Right ventricle myocardium superior (tissue), 1 donor: ENCODE measurements at regions not wholly inside any gene's neighbourhood (a gene's known extent, or its start where the extent isn't known, plus 50 kb on each side); places are given as distances from the start of the nearest gene placed in this dataset.

Experiments used
- ATAC-seq: fragments of 200-7000 bp; cut with Tn5 transposase; one replicate; pipeline ENCODE4 v1.9.1; 2020; ENCODE audit warnings: mild to moderate bottlenecking; ENCODE audit not compliant: poor library complexity
- DNase-seq: peaks from one replicate; pipeline ENCODE4 v3.0.0-alpha.2; 2020
- intact Hi-C: fragments of 100-400 bp; cut with DNase I; formaldehyde crosslinking; loops from one replicate; pipeline ENCODE4 v1.11.2; 2022
- donor health status: DM: no; HTN: yes; CAD: no; lungs with severe emphysema.

DNA sequence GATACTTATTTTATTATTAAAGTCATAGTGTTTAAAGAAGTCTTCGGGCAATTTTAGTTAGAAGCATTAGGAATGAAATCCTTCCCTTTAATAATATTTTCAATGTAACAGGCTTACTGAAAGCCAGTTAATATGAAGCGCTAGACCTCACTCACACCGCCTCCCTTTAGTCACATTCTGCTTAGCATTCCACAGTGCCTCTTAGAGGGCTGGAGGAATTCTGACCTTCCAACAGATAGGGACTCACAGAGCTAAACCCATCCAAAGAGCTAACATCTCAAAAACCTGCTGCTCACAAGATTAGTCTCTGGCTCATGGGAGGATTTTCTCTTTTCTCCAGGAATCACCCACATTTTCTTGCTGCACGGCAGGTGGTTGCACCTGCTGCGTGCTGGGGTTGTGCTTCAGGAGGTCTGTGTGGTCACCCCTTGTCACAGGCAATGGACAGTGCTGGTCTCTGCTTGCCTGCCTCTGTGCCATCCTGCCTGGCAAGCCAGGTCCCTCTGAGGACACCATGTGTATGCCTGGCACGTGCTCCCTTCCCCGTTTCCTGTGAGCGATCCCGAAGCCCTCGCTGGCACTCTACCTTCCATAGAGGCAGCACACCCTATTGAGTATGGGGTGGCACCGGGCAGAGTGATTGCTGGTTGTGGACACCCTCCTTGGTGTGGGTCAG lies 91.8 kb downstream of the KLF6 start:
- intact Hi-C loops = no loop called here
- ATAC-seq (no peak), DNase-seq (no peak)

DNA sequence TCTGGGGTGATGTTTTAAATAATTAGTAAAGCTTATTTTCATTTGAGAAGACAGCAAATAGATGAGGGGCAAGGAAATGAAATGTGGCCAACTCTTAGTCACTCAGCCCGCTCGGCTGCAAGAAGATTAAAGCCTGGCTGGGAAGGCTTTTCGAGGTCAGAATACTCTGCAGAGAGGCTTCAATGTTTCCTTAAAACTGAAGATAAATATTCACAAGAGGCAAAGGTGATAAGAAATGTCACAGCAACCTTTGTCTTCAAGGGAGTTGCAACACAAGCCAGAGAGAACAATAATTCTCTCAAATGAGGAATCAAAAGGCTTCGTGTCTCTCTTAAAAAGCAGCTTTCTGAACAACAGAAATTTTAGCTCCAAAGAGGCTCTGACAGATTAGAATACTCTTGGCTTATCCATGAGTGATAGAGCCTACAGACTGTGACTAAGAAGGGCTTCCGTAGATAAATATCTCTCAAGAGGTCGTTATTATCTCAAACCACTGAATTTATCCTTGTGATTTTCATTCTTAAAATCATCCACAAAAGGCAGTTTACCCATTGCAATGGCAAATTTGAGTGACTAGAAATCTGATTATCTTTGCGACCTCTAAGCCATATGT lies 92.5 kb downstream of the KLF6 start:
- intact Hi-C loops = no loop called here
- ATAC-seq = peak; percentile 43

DNA sequence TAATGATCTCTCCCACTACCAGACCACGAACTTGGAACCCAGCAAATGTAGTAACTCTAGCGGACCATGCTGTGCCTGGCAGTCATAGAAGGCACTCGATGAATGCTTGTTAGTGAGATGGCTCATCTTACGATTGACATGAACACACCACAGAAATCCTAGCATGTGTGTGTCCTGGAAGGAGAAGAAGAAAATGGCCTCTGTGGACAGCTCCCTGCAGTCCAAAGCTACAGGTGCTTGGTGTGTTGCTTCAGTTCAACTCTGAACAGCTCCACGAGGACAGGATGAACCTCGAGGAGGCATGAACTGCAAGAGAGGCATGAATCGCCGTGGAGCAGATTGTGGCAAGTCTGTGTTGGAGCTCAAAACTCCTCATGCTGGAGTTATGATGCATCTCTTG lies 93.5 kb downstream of the KLF6 start:
- intact Hi-C loops = no loop called here
- ATAC-seq (peak; percentile 25), DNase-seq (no peak)

More for the DNA sequence above, 92.5 kb downstream of the KLF6 start:
- no peak for DNase-seq

DNA sequence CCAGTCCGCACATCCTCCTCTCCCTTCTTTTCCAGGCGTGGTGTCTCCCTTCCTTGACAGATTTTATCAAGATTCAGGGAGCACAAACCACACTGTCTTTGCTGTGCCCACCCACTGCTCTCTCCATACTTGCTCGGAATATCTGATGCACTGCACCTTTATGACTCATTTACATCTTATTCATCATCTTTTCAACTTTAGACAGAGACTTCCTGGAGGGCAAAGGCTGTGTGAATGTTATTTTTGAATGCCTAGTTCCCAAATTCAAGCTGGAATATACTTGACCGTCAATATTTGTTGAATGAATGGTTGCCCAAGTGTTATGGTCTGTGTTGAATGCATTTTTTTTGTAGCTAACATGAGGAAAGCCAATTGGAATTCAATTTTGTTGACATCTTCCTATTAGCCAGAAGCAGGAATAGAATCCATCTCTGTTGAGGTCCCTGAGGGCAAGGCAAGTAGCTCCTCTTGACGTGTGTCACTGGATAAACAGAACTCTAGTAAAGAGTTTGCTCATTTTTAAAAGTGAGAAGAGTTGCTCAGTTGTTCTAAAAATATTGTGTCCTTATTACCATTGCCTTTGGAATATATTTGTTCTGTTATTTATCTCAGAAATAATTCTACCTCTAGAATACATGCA lies 95.0 kb downstream of the KLF6 start:
- ATAC-seq = no peak
- intact Hi-C loops = no loop called here
- no peak for DNase-seq

DNA sequence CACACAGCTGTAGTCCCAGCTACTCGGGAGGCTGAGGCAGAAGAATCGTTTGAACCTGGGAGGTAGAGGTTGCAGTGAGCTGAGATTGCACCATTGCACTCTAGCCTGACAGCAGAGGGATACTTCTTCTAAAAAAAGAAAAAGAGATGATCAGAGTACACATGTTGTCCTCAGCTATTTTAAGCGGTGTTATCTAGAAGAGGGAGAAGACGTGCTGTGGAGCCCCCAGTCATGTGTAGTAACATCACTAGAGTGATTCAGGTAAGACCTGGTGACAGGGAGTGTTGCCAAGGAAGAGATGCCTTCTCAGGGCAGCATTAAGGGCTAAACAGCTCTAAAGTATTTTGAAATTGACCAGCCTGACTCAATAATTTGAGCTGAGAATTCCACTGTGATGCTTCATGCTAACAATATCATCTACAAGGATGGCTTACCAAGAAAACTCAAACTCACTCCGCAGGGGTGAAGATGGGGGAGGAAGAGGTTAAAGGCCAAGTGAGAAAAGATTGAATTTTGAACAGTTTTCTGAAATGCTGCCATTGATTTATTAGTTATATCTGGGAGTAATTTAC lies 97.4 kb downstream of the KLF6 start:
- intact Hi-C loops = no loop called here
- ATAC-seq (peak; percentile 67), DNase-seq (no peak)

DNA sequence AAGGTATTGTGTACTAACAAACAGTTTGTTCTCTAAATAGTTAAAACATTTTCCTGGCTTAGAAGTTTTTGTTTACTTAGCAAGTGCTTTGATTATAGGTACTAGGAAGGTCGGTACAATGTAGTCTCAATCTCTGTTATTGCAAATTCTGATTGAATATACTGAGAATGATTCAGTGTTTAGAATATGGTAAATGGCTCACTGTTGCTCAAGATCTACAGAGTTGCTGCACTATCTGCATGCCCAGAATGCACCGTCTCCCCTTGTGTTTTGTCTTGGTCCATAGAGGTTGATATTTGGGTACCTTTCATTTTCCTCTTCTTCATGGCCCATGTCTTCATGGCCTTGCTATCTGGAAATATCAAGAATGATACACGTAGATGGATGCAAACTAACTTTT lies 99.6 kb downstream of the KLF6 start:
- ATAC-seq (no peak), DNase-seq (no peak)
- intact Hi-C loops = no loop called here

DNA sequence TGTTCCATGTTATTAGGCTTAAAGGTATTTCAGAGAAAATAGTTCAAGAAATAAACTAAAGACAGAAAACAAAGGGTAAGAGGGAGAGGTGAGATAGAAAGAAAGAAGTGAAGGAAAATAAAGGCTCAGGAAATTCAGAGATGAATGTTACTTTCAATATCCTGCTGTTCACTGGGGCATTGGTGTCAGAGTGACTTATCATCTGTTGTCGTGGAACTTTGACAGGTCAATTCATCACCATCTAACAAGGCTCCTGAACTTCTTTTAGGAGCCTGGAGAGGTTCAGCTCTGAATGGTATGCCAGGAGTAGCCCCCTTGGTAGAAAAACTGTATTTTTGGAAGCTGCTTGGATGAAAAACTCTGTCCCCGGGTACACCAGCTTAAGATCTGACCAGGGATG lies 100.1 kb downstream of the KLF6 start:
- intact Hi-C loops = no loop called here
- no peak for ATAC-seq

DNA sequence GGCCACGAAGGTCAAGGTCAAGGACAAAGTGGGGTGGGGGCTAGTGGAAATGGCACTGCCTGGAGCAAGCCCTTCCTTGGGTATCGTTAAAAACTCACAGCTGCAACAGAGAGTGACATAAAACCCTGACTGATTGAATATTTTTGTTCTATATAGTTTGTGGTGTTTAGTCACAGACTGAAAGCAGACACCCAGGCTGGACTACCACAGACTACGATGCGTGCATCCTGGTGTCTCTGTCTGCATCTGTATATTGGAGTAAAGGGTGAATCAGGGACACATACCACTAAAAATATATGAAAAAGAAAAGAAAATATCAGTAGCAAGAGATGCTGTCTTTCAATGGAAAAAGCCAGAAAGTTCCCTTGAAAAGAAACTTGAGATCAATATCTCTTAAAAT lies 101.4 kb downstream of the KLF6 start:
- ATAC-seq = no peak
- intact Hi-C loops = no loop called here
- DNase-seq = no peak

More for the DNA sequence above, 100.1 kb downstream of the KLF6 start:
- DNase-seq = no peak

DNA sequence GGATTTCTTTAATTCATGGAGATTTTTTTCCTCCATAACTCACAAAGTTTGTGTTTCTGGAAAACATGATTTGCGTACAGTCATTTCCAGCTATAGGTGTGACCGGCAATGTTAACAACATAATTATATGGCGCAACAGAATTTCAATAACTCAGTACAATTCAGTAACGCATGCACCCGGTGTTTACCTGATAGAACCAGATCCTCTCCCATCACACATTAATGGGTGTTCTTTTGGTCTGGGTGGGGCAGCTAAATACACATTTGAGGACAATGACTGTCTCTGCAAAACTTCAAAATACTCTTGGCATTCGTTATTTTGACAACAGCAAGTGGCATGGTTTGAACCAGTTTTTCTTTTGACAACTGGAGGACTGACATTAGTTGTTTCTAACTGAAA lies 102.3 kb downstream of the KLF6 start:
- intact Hi-C loops = no loop called here
- ATAC-seq (no peak), DNase-seq (no peak)

DNA sequence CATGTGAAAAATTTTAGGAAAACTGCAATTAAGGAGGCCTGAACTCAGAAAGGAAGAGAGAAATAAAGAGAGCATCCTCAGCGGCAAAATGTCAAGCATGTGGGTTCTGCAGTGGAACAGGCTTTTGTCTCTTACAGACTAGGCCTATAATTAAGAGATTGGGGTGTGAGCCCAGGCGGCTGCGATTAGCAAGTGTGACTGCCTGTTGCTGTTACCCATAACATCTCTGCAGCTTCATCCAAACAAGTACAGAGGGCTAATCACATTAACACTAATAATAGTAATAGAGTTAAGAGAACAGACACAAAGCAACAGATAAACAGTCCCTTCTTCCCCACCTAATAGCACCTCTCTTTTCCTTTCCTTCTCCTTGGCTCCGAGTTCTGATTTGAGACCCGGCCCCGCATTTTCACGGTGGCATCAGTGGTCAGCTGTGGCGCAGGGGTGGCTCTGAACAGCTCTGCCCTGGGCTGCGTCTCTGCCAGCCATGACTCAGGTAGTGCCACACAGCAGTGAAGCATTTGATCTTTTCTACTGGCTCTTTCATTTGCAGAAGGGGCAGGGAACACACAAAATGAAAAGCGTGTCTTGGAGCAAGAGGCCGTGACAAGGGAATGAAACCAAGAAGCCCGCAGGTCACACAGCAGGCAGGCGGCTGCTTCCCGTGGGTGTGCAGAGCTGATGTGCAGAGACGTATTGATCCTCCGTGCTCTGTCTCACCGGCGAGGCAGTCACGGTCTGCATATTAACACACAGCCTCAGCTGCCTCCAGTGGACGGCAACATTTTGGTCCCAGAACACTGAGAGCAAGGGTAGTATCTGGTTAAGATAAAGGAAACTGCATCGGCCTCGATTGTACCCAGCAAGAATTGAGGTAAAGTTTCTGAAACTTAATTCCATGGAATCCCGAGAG lies 103.1 kb downstream of the KLF6 start:
- no peak for DNase-seq
- ATAC-seq = peak; percentile 52
- intact Hi-C loops = no loop called here

DNA sequence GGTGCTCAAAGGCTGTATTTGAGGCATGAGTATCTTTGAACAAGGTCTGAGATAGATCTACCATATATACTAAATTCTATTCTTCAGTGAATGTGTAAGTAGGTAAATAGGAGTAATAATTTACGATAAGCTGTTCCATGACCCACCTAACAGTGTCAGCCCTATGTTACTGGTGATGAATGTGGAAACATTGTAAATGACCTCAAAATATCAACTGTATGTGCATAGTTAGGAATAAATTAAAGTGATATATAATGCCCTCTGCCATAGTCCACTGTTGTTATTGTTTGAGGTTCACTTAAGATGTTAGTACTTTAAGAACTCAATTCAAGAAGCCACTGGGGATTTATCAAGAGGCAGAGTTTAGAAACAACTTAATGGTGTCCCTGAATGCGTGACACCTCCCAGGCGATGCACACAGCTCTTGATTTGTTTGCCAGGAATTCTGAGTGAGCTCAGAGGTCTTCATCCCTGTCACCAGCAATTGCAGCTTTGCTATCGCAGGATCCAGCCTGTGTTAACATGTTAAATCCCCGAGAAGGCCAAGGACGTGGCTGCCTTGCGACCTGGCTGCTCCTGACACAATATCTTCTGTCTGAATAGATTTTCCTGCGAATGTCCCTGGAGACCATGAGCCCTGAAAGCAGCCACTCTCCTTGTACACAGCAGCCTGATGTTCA lies 104.9 kb downstream of the KLF6 start:
- no peak for DNase-seq
- ATAC-seq = peak; percentile 12
- intact Hi-C loops = no loop called here

DNA sequence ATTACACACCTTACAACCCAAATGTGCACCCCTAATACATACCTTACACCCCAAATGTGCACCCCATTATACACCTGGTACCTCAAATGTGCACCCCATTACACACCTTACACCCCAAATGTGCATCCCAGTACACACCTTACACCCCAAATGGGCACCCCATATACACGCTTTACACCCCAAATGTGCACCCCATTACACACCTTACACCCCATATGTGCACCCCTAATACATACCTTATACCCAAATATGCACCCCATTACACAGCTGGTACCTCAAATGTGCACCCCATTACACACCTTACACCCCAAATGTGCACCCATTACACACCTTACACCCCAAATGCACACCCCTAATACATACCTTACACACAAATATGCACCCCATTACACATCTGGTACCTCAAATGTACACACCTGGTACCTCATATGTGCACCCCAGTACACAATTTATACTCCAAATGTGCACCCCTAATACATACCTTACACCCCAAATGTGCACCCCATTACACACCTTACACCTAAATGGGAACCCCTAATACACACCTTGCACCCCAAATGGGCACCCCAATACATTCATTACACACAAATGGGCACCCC lies 106.3 kb downstream of the KLF6 start:
- ATAC-seq = no peak
- DNase-seq = no peak
- intact Hi-C loops = no loop called here

DNA sequence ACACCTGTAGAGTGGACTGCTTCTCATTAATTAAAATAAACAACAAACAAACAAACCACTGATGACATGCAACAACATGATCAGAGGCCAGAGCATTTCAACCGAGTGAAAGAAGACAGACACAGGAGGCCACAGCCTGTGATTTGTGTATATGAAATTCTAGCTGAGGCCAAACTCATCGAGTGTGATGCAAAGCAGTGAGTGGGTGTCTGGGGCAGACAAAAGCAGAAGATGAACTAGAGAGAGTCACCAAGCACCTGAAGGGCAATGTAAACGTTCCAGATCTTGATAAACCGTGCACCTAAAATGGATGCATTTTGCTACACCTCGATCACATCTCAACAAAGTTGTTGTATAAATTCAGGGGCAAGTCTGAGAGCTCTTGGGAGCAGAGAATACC lies 108.4 kb downstream of the KLF6 start:
- intact Hi-C loops = no loop called here
- DNase-seq = no peak
- ATAC-seq = no peak

DNA sequence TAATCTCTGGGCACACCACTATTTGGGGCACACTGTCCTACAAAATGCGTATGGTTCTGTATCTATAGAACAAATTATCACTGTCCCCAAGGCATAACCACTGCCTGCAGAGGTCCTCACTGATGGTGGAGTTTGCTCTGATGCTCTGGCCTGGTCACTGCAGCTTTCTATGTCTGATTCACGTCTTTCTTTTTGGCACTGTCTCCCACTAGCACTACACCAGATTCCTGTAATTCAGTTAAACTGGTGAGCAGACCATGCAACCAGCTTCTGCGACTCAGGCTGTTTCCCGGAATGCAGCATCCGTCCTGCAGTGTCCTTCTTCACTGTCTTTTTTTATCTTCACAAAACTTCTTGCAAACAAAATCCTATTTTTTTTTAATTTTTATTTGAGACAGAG lies 112.8 kb downstream of the KLF6 start:
- DNase-seq (no peak), ATAC-seq (no peak)
- intact Hi-C loops = no loop called here

DNA sequence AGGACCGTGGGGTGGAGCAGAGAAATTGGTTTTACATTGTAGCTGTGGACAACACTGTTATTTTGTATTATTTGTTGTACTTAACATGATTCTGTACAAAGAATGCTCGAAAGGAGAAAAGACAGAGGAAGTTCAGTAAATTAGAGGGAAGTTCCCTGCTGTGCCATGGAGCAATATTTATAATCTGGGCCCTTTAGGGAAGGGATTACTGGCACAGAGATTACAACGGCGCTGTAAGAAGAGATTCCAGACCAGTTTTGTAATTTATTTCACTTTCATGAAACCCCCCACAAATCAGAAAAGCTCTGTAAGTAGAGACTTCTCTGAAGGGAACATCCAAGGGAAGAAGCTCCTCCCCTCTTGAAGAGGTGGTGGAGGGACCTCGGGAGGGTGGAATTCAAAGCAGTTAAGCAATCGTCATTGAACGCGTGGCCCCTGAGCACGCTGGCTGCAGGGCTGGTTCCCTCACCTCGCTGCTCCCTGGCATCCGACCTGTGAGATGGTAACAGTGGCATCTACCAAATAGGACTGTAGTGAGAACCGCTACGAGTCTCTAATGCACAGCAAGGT lies 113.5 kb downstream of the KLF6 start:
- DNase-seq (no peak), ATAC-seq (no peak)
- intact Hi-C loops = no loop called here

DNA sequence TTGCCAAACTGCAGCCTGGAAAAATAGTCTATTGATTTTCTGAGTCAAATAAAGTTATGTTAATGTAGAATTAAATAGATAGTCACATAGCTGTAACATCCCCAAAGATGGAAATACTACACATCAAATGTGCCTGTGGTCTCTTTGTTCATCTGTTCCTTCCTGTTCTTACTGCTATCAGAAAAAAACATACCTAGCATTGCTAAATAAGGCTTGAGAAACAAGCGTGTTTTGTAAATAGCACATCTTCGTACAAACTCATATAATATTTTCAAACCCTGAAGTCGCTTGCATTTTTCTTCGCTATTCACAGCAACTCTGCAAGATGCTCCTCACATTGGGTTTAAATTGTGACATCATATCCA lies 116.1 kb downstream of the KLF6 start:
- DNase-seq (no peak), ATAC-seq (no peak)
- intact Hi-C loops = no loop called here

DNA sequence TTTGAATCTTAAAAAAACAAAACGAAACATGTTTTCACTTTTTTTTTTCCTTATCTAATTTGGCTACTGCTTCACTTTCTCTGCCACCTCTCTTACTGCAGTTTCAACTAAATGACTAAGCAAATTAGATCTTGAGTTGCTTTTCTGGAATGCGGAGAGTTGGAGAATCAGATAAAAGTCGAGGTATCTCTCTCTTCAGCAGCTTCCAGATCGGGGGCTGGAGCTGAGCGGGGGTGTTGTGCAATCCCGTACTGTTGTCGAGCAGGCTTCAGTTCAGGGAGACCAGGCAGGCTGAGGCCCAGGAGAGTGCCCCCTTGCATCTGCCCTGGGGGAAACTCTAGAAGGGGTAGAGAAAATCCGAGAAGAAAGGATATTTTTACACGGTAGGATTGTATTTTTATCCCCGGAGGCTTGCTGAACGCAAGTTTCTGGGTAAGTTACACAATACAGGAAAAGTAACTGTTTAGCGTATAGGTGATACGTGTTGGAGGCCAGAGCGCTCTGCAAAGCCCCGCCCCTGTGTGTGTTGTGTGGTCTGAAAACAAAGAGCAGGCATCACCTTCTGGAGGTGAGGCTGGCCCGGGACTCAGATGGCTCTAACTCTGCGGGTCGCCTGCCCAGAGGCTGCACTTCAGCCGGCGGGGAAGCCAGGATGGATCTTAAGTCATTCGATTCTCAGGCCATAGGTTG lies 116.6 kb downstream of the KLF6 start:
- peak; percentile 34 for ATAC-seq
- intact Hi-C loops = no loop called here
- peak; percentile 54 for DNase-seq
